Large intestine (tissue), 3 donors: ENCODE measurements at regions not wholly inside any gene's neighbourhood (a gene's known extent, or its start where the extent isn't known, plus 50 kb on each side); places are given as distances from the start of the nearest gene placed in this dataset.

Source experiments
- DNase-seq, 2 donors: peaks; one replicate each; pipeline versions ENCODE4 v3.0.0 to v3.0.0-alpha.2; 2013
- H3K27ac ChIP-seq: one replicate; pipeline ENCODE4 v1.5.1; 2013; ENCODE audit warnings: low read length
- H3K27me3 ChIP-seq: 2 replicates; pipeline ENCODE4 v1.6.1; 2013; ENCODE audit warnings: low read length; ENCODE audit not compliant: control insufficient read depth, insufficient read depth
- H3K36me3 ChIP-seq: 2 replicates; pipeline ENCODE4 v1.6.1; 2013; ENCODE audit warnings: low read length; ENCODE audit not compliant: control insufficient read depth, insufficient read depth
- H3K4me1 ChIP-seq: one replicate; pipeline ENCODE4 v1.6.1; 2013; ENCODE audit warnings: low read length; ENCODE audit not compliant: control insufficient read depth, insufficient read depth
- H3K4me3 ChIP-seq: one replicate; pipeline ENCODE4 v1.5.1; 2013; ENCODE audit warnings: low read length
- H3K9me3 ChIP-seq: one replicate; pipeline ENCODE4 v1.6.1; 2013; ENCODE audit warnings: mild to moderate bottlenecking, low read depth, low read length, moderate library complexity; ENCODE audit not compliant: control insufficient read depth
- WGBS: methylation state at CpG from one replicate; pipeline ENCODE4 v1.1.5; 2013; ENCODE audit warnings: low lambda C conversion rate; ENCODE audit not compliant: insufficient coverage; 5-methylcytosine and 5-hydroxymethylcytosine counted together

DNA sequence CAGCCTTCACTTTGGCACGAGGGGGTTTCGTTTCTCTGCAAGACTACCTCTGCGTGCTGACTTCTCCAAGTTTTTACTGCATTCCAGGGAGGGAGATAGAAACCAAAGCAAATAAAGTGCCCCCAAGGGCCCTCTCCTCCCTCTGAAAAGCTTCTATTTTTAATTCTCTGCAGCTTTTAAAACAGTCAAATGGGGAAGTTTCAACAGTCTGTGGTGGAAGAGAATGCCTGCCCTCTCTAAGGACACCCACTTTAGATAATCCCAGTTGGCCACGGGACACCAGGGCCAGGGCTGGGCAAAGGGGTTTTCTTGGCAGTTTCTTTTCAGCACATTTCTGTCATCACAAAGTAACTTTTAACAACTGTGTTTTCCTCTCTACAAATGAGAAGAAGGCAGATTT lies 386.7 kb upstream of the NPVF start:
- Histone ChIP-seq H3K27me3 (no peaks in the 10 kb centered on the region), H3K27ac (no peak overlapping the region), H3K4me3 (no peak overlapping the region), H3K9me3 (no peaks in the 10 kb centered on the region), H3K36me3 (no peaks in the 10 kb centered on the region), H3K4me1 (no peaks in the 10 kb centered on the region)
- no peak for DNase-seq
- no CpG with 5 or more reads among the region's 4 CpGs for WGBS

DNA sequence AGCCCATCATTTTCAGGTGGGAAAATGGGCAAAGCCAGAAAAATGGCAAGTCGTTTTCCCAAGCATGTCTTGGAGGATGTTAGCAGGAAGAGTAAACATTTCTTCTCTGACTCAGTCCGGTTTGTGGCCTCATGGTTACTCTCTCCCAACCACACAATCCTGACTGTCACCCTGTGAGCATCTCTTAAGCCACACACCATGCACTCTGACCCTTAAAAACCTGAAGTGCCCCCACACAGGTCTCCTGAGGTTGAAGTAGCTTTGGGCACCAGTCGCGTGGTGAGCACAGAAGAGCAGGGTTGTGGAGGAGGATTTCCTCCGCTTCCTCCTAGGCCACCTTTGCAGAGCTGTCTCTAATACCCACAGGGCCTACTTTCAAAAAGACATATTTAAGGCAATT lies 387.3 kb upstream of the NPVF start:
- Histone ChIP-seq H3K27ac (no peak overlapping the region), H3K36me3 (no peaks in the 10 kb centered on the region), H3K4me3 (no peak overlapping the region), H3K9me3 (no peaks in the 10 kb centered on the region), H3K27me3 (no peaks in the 10 kb centered on the region), H3K4me1 (no peaks in the 10 kb centered on the region)
- WGBS, result no CpG with 5 or more reads among the region's 5 CpGs
- DNase-seq, result no peak

DNA sequence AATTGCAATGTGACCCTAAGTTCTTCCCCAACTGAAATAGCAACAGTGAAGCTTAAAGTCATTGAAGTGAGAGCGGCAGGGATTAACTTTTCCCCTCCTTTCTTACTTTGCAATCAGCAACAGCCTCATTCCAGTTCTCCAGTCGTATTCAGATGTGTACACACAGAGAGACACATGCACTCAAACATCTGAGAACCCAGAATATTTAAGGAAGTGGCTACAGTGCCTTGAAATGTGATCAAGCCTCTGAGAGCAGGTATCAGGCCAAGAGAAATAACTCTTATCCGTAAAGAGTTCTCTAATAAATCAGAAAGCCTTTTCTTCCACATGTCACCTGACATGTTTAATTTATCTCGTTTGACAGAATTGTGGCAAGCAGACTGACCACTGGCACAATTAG lies 388.9 kb upstream of the NPVF start:
- Histone ChIP-seq H3K36me3 (no peaks in the 10 kb centered on the region), H3K4me1 (no peaks in the 10 kb centered on the region), H3K9me3 (no peaks in the 10 kb centered on the region), H3K27me3 (no peaks in the 10 kb centered on the region), H3K4me3 (no peak overlapping the region), H3K27ac (no peak overlapping the region)
- 100% methylated on average over 1 of the region's 4 CpGs for WGBS
- DNase-seq, result no peak

DNA sequence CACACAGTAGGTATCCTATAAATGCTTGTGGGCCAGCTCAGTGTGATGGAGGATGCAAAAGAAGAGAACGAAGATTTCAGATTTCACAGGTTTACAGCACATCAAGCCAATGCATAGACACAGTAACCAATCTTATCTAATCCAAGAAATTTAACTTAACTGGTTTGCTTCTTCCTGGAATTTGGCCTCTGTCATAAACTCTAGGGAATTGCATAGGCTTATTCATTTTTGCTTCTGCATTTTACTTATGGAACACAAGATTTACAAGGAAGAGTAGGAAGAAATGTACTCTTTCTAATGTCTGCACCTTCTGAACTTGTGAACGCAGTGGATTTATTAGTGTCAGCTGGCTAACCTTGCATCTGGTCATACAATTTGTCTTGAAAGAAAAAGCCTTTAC lies 389.4 kb upstream of the NPVF start:
- Histone ChIP-seq H3K4me3 (no peak overlapping the region), H3K27ac (no peak overlapping the region), H3K4me1 (no peaks in the 10 kb centered on the region), H3K27me3 (no peaks in the 10 kb centered on the region), H3K9me3 (no peaks in the 10 kb centered on the region), H3K36me3 (no peaks in the 10 kb centered on the region)
- WGBS, result no CpG with 5 or more reads among the region's 2 CpGs
- DNase-seq, result peak in 1 of 2 donors; percentile 25

DNA sequence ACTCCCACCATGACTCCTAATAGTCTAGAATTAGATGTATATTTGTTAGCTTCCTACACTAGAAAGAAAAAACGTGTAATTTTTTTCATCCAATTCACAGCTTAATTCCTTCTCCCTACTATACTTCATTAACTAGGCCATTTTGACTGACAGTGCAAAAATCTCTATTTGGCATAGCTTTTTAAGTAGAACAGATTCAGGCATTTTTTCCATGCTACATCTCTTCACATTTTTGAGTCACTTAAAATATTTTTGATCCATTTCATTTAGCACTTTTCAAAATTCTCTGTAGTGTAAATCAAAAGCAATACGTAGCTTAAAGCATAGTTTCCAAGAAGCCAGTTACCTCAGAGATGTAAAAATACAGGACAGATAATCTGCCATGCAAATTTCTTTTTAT lies 391.1 kb upstream of the NPVF start:
- WGBS, result 100% methylated on average over 1 of the region's 2 CpGs
- Histone ChIP-seq H3K4me1 (no peaks in the 10 kb centered on the region), H3K27ac (no peak overlapping the region), H3K9me3 (no peaks in the 10 kb centered on the region), H3K27me3 (no peaks in the 10 kb centered on the region), H3K4me3 (no peak overlapping the region), H3K36me3 (no peaks in the 10 kb centered on the region)
- no peak for DNase-seq

DNA sequence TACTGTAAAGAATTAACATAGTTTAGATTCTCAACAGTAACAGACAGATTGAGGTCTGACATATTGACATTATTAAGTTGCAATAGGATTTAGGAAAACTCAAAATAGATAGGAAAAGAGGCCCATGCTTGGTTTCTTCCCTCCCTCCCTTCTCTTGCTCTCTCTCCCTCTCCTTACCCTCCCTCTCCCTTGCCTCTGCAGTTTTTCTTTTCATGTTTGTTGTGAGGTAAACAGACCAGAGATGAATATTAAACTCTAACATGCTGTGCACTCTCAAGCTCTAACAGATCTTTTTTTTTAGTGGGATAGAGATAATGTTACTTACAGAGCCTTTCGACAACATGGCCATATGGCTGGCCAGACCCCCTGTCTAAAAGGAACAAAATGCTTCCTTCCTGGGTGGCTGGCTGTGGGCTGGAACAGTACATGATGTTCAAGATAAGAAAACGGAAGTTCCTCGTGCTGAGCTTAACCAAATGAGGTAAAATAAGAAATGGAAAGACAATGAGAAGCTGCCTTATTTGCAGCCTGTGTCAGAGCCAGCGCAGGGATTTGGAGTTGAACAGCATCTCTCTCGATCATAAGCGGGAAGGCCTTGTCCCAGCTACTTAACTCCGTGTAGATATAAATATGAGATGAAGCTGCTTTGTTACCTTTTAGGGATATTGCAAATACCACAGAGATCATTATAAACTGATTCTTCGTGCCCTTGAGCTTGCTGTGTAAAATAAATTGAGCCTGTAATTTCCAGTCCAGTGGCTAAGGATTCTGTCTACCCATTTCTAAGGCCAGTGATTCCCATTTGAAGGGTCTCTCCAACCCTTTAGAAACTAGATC lies 391.9 kb upstream of the NPVF start:
- no peaks in the 10 kb centered on the region for H3K4me1 ChIP-seq
- H3K9me3 ChIP-seq, result no peaks in the 10 kb centered on the region
- no peak overlapping the region for H3K4me3 ChIP-seq
- WGBS, result 73% methylated on average over 4 of the region's 8 CpGs
- H3K27me3 ChIP-seq, result no peaks in the 10 kb centered on the region
- no peaks in the 10 kb centered on the region for H3K36me3 ChIP-seq
- peak overlapping the region; percentile 15 for H3K27ac ChIP-seq
- no peak for DNase-seq

DNA sequence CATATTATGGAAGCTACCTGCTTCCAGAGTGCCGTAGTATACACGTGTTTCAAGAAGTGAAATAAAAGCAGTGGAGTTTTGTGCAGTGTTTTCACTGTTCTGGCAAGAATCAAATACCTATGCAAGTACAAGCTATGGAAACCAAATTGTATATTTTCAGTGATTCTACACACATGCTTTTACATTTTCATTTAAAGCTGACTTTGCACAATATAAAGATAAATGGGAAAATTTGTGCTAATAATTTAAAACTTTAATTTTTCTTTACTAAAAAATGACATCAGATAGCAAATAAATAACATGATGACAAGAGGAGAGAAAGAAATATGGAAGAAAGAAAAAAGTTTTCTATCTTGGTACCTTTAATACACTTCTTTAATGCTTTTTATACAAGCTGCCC lies 393.7 kb upstream of the NPVF start:
- no peaks in the 10 kb centered on the region for H3K9me3 ChIP-seq
- no peaks in the 10 kb centered on the region for H3K36me3 ChIP-seq
- no peak for DNase-seq
- no peaks in the 10 kb centered on the region for H3K27me3 ChIP-seq
- H3K27ac ChIP-seq, result no peak overlapping the region
- H3K4me1 ChIP-seq, result no peaks in the 10 kb centered on the region
- H3K4me3 ChIP-seq, result no peak overlapping the region
- no CpG with 5 or more reads among the region's 2 CpGs for WGBS

DNA sequence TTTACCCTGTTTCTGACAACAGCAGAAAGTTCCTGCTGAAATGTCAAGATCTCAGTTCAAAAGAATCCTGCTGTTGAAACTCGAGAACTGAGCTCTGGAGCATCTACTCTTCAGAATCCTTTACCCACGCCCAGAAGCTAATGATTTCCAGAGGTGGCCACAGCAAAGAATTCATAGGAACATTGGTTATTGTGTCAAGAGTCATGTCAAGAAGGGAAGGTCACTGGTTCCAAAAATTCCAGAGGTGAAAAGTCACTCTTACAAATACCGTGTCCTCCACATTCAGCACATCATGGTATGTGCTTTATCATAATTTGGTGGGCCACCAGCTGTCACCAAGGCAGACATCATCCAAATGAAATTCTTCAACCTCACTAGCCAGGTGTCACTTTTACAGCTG lies 394.4 kb upstream of the NPVF start:
- H3K9me3 ChIP-seq, result no peaks in the 10 kb centered on the region
- H3K27ac ChIP-seq, result no peak overlapping the region
- H3K36me3 ChIP-seq, result no peaks in the 10 kb centered on the region
- H3K4me1 ChIP-seq, result no peaks in the 10 kb centered on the region
- H3K27me3 ChIP-seq, result no peaks in the 10 kb centered on the region
- no CpG with 5 or more reads among the region's 3 CpGs for WGBS
- DNase-seq, result no peak
- no peak overlapping the region for H3K4me3 ChIP-seq

DNA sequence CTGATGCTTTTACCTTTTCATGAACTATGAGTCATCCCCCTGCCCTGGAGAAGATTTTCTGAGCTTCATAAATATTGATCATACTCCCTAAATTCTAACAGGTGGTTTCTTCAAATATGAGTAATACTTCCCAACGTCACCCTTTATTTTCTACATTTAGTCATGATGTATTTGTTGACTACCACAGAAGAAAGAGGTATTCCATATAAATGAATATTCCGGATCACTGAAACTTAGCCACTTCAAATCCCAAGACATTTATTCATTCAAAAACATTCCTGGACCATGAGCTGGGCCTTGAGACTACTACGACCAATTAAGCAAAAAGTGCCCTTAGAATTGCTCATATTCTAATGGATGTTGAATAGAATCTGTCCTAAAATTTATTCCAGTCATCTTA lies 395.8 kb upstream of the NPVF start:
- H3K4me1 ChIP-seq, result no peaks in the 10 kb centered on the region
- no peak overlapping the region for H3K4me3 ChIP-seq
- H3K27me3 ChIP-seq, result no peaks in the 10 kb centered on the region
- no peak overlapping the region for H3K27ac ChIP-seq
- DNase-seq, result no peak
- 100% methylated on average over 1 of the region's 3 CpGs for WGBS
- H3K9me3 ChIP-seq, result no peaks in the 10 kb centered on the region
- H3K36me3 ChIP-seq, result no peaks in the 10 kb centered on the region

DNA sequence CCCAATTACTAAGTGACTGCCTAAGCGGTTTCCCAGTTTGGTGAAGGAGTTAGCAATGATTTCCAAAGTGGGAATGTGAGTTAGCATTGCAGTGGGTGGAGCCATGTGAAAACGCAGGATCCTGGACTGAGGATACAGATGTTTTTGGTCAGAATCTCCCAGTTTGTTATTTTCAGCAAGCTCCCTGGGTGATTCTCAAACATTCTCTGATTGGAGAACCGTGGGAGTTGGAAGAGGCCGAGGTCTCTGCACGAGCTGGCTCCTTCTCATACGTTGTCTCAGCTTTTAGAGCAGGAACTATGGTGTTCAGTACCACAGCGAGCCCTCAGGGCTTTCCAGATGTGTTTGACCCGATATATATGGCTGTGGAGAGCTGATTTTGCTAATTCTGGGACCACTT lies 396.5 kb upstream of the NPVF start:
- H3K27ac ChIP-seq, result peak overlapping the region; percentile 44
- peak; percentile 28 to 50 for DNase-seq
- WGBS, result 80% methylated on average over 1 of the region's 8 CpGs
- no peaks in the 10 kb centered on the region for H3K36me3 ChIP-seq
- no peaks in the 10 kb centered on the region for H3K9me3 ChIP-seq
- no peaks in the 10 kb centered on the region for H3K4me1 ChIP-seq
- no peak overlapping the region for H3K4me3 ChIP-seq
- no peaks in the 10 kb centered on the region for H3K27me3 ChIP-seq

DNA sequence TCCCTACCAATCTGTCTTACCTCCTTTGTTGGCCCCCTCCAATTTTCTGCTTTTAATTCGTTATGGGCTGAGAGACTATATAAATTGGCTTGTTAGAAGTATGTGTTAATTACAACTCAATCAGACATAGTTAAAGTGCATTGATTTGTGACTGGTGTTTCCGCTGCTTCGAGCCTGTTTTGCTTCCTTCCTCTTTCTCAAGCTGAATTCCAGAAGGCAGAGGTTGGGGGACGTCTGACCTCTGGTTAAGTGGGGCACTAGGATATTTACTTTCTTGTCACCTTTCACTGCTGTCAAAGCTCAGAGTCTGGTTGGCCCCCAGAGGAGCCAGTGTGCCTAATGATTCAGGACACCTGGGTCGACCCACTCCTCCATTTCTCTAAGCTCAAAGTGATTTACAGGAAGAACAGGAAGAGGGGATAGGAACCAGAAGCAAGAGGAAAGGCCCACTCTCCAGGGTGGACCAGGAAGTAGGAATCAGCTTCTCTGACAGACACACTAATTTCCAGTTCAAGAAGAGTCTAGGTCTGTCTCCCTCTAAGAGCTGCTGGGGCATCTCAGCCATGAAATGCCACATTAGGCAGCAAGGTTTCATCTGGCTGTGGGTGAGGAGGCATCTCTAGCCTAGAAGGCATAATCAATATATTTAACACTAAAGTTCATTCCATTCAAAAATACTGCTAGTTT lies 397.2 kb upstream of the NPVF start:
- Histone ChIP-seq H3K27ac (peak overlapping the region; percentile 44), H3K36me3 (no peaks in the 10 kb centered on the region), H3K27me3 (no peaks in the 10 kb centered on the region), H3K9me3 (no peaks in the 10 kb centered on the region), H3K4me3 (no peak overlapping the region), H3K4me1 (no peaks in the 10 kb centered on the region)
- WGBS, result no CpG with 5 or more reads among the region's 5 CpGs
- DNase-seq, result no peak
